Prostate gland (tissue), 2 donors: ENCODE measurements at regions not wholly inside any gene's neighbourhood (a gene's known extent, or its start where the extent isn't known, plus 50 kb on each side); places are given as distances from the start of the nearest gene placed in this dataset.

Experiments used
- POLR2A ChIP-seq: fragments of 450-650 bp; IDR thresholded peaks from one replicate; pipeline ENCODE4 v1.6.1; 2016; ENCODE audit warnings: antibody characterized with exemption, mild to moderate bottlenecking
- POLR2AphosphoS5 ChIP-seq: sonication (generic); formaldehyde crosslinking; IDR thresholded peaks from one replicate; pipeline ENCODE4 v1.6.1; 2017; ENCODE audit warnings: antibody characterized with exemption
- TF ChIP-seq, protein P1 (sequence below), 4 experiments: fragments of 200-600 bp in 2 of 4; fragments of 450-650 bp in 2 of 4; sonication (generic) in 2 of 4; IDR thresholded peaks; 1 replicate in 3 of 4; 2 replicates in 1 of 4; pipeline ENCODE4 v1.5.1; 2016 to 2019; ENCODE audit warnings: antibody characterized with exemption in 4 of 4, mild to moderate bottlenecking in 2 of 4, moderate library complexity in 2 of 4

DNA sequence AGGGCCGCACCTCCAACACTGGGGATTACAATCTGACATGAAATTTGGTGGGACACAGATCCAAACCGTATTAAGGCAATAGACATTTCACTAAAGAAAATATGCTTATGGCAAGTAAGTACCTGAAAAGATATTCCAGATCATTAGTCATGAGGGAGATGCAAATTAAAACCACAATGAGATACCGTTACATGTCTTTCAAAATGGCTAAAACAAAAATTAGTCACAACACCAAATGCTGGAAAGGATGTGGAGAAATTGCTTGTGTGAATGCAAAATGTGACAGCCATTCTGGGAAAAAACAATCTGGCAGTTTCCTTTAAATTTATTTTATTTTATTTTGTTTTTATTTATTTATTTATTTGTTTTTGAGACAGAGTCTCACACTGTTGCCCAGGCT lies 82.3 kb upstream of the PTGDR start:
- TF ChIP-seq, protein P1, sequence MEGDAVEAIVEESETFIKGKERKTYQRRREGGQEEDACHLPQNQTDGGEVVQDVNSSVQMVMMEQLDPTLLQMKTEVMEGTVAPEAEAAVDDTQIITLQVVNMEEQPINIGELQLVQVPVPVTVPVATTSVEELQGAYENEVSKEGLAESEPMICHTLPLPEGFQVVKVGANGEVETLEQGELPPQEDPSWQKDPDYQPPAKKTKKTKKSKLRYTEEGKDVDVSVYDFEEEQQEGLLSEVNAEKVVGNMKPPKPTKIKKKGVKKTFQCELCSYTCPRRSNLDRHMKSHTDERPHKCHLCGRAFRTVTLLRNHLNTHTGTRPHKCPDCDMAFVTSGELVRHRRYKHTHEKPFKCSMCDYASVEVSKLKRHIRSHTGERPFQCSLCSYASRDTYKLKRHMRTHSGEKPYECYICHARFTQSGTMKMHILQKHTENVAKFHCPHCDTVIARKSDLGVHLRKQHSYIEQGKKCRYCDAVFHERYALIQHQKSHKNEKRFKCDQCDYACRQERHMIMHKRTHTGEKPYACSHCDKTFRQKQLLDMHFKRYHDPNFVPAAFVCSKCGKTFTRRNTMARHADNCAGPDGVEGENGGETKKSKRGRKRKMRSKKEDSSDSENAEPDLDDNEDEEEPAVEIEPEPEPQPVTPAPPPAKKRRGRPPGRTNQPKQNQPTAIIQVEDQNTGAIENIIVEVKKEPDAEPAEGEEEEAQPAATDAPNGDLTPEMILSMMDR (IDR thresholded peaks at IDR 0.05), result no peak
- TF ChIP-seq POLR2A, result no peak
- TF ChIP-seq POLR2AphosphoS5, result no peak
